B cell (primary cell): ENCODE measurements at regions not wholly inside any gene's neighbourhood (a gene's known extent, or its start where the extent isn't known, plus 50 kb on each side); places are given as distances from the start of the nearest gene placed in this dataset.
"Not testable (repeated sequence)": the region's sequence is repeated elsewhere in the genome, so short reads cannot be mapped to it uniquely, and the experiment has no call there.

Experiments used
- ATAC-seq: fragments of 200-7000 bp; cut with Tn5 transposase; one replicate; pipeline ENCODE4 v1.10.0; 2021; ENCODE audit warnings: low read depth, mild to moderate bottlenecking, moderate number of reproducible peaks, moderate library complexity
- CTCF ChIA-PET: fragments of 350-600 bp; sonication (Branson Sonifier 250); formaldehyde crosslinking; loops from one replicate; lab custom pipeline; 2021; ENCODE audit warnings: antibody characterized with exemption, inconsistent platforms; lab: Charles Lee
- POLR2A ChIA-PET: fragments of 350-600 bp; sonication (Branson Sonifier 250); formaldehyde crosslinking; loops from one replicate; lab custom pipeline; 2021; ENCODE audit warnings: antibody characterized with exemption; lab: Charles Lee
- DNase-seq: peaks from one replicate; pipeline ENCODE4 v3.0.0; 2013
- H2AFZ ChIP-seq: 2 replicates; pipeline ENCODE4 v1.6.1; 2012; ENCODE audit warnings: mild to moderate bottlenecking, low read depth, low read length; ENCODE audit not compliant: insufficient read depth, poor library complexity, severe bottlenecking
- H3K27ac ChIP-seq, 2 donors: 1 replicate in 1 of 2; 2 replicates in 1 of 2; pipeline ENCODE4 v1.5.1; 2012 to 2013; ENCODE audit warnings: low read length in 2 of 2, mild to moderate bottlenecking in 2 of 2, moderate library complexity in 1 of 2
- H3K27me3 ChIP-seq, 4 experiments: fragments of 200-600 bp in 1 of 4; sonication (generic) in 1 of 4; replicated peaks in 1 of 4; 1 replicate in 2 of 4; 2 replicates in 2 of 4; pipeline versions ENCODE4 v1.6.1 to v1.7.0; 2013 to 2016; ENCODE audit warnings: low read length in 3 of 4, mild to moderate bottlenecking in 2 of 4, mixed read lengths in 1 of 4, moderate library complexity in 1 of 4; ENCODE audit not compliant: insufficient read depth in 4 of 4, control insufficient read depth in 3 of 4; ENCODE audit errors: control extremely low read depth in 1 of 4
- H3K36me3 ChIP-seq, 2 experiments: replicated peaks in 1 of 2; 1 replicate in 1 of 2; 2 replicates in 1 of 2; pipeline versions ENCODE4 v1.6.1 to v1.7.1; 2013; ENCODE audit warnings: low read length in 1 of 2; ENCODE audit not compliant: insufficient read depth in 2 of 2, control insufficient read depth in 1 of 2; ENCODE audit errors: control extremely low read depth in 1 of 2, extremely low read depth in 1 of 2
- H3K4me1 ChIP-seq, 2 donors: fragments of 200-600 bp in 1 of 2; sonication (generic) in 1 of 2; 1 replicate in 1 of 2; 2 replicates in 1 of 2; pipeline versions ENCODE4 v1.5.1 to v1.6.1; 2013 to 2017; ENCODE audit warnings: low read length in 2 of 2; ENCODE audit not compliant: control insufficient read depth in 2 of 2, insufficient read depth in 2 of 2
- H3K4me2 ChIP-seq: replicated peaks from 2 replicates; pipeline ENCODE3; 2012; ENCODE audit warnings: mild to moderate bottlenecking, low read depth, low read length; ENCODE audit not compliant: poor library complexity, severe bottlenecking
- H3K4me3 ChIP-seq, 5 experiments: fragments of 200-600 bp in 1 of 5; sonication (generic) in 1 of 5; 1 replicate in 3 of 5; 2 replicates in 2 of 5; pipeline versions ENCODE4 v1.5.1 to v1.7.0; 2011 to 2016; ENCODE audit warnings: low read length in 4 of 5, mild to moderate bottlenecking in 4 of 5, low read depth in 2 of 5, control low read depth in 1 of 5, moderate library complexity in 1 of 5; ENCODE audit not compliant: insufficient read depth in 1 of 5; ENCODE audit errors: control extremely low read depth in 1 of 5, extremely low read depth in 1 of 5
- H3K79me2 ChIP-seq: fragments of 200-600 bp; sonication (generic); one replicate; pipeline ENCODE4 v1.6.0; 2016; ENCODE audit warnings: low read length; ENCODE audit not compliant: control insufficient read depth, insufficient read depth
- H3K9ac ChIP-seq: fragments of 200-600 bp; sonication (generic); 2 replicates; pipeline ENCODE4 v1.6.1; 2017; ENCODE audit warnings: mild to moderate bottlenecking, low read length, moderate library complexity
- H3K9me3 ChIP-seq, 3 donors: one replicate each; pipeline versions ENCODE4 v1.6.1 to v1.7.1; 2013; ENCODE audit warnings: low read length in 2 of 3; ENCODE audit not compliant: control insufficient read depth in 2 of 3, insufficient read depth in 1 of 3; ENCODE audit errors: control extremely low read depth in 1 of 3
- H4K20me1 ChIP-seq: 2 replicates; pipeline ENCODE4 v1.6.0; 2012; ENCODE audit warnings: mild to moderate bottlenecking, low read length; ENCODE audit not compliant: insufficient read depth, control insufficient read depth, poor library complexity, severe bottlenecking
- H3K27ac Mint-ChIP-seq: one replicate; pipeline ENCODE4 v1.8.0; 2021; ENCODE audit warnings: mixed read lengths
- H3K27me3 Mint-ChIP-seq: one replicate; pipeline ENCODE4 v1.8.0; 2021; ENCODE audit warnings: mixed read lengths
- H3K4me1 Mint-ChIP-seq: one replicate; pipeline ENCODE4 v1.8.0; 2021; ENCODE audit warnings: mixed read lengths
- H3K4me3 Mint-ChIP-seq: one replicate; pipeline ENCODE4 v1.8.0; 2021; ENCODE audit warnings: mixed read lengths
- H3K9me3 Mint-ChIP-seq: one replicate; pipeline ENCODE4 v1.8.0; 2022; ENCODE audit warnings: mixed read lengths; ENCODE audit not compliant: insufficient read depth
- CTCF ChIP-seq: fragments of 200-600 bp; IDR thresholded peaks from one replicate; pipeline ENCODE4 v1.8.0; 2022; ENCODE audit warnings: antibody characterized with exemption, mild to moderate bottlenecking
- EZH2 ChIP-seq: IDR thresholded peaks from 2 replicates; pipeline ENCODE4 v1.6.1; 2012; ENCODE audit warnings: borderline replicate concordance, low read depth, mild to moderate bottlenecking, moderate library complexity, low read length; ENCODE audit not compliant: insufficient read depth, poor library complexity, severe bottlenecking
- WGBS: methylation state at CpG from one replicate; pipeline ENCODE4 v1.1.5; 2013; ENCODE audit warnings: missing lambda C conversion rate; ENCODE audit not compliant: insufficient coverage; 5-methylcytosine and 5-hydroxymethylcytosine counted together
- intact Hi-C: fragments of 100-400 bp; cut with micrococcal nuclease; formaldehyde crosslinking; loops from one replicate; pipeline ENCODE4 v1.10.0; 2022

- Histone ChIP-seq H3K9ac (no peak overlapping the region), H3K4me1 (no peaks in the 10 kb centered on the region), H3K9me3 (no peaks in the 10 kb centered on the region), H4K20me1 (no peaks in the 10 kb centered on the region), H3K79me2 (no peaks in the 10 kb centered on the region), H3K36me3 (no peaks in the 10 kb centered on the region), H3K27me3 (no peaks in the 10 kb centered on the region), H2AFZ (no peak overlapping the region), H3K4me3 (no peak overlapping the region), H3K4me2 (no peak overlapping the region), H3K27ac (no peak overlapping the region)
- DNase-seq, result no peak
- TF ChIP-seq EZH2 (no peak), CTCF (no peak)
- Mint-ChIP-seq H3K27me3 (no peaks in the 10 kb centered on the region), H3K9me3 (peaks cover 2% of the 10 kb centered on the region), H3K27ac (no peak overlapping the region), H3K4me1 (no peaks in the 10 kb centered on the region), H3K4me3 (no peak overlapping the region)
- no peak for ATAC-seq
- ChIA-PET CTCF (no interaction called here), POLR2A (no interaction called here)
- 100% methylated on average over 1 of the region's 2 CpGs for WGBS
- intact Hi-C loops, result no loop called here
Observed at GRCh38 chr11:104678408-104678807, 219.9 kb downstream of the CASP12 start.

GRCh38 chr11:104677069-104677468 is 221.2 kb downstream of the CASP12 start:
- H3K27me3 ChIP-seq, POLR2A ChIA-PET, H3K4me1 Mint-ChIP-seq, H3K9me3 Mint-ChIP-seq, H3K9ac ChIP-seq, H3K4me1 ChIP-seq, ATAC-seq, H3K4me3 Mint-ChIP-seq, intact Hi-C loops, H4K20me1 ChIP-seq, H3K36me3 ChIP-seq, H3K9me3 ChIP-seq, H3K27me3 Mint-ChIP-seq, H3K4me3 ChIP-seq, H3K79me2 ChIP-seq, H3K4me2 ChIP-seq, H2AFZ ChIP-seq, H3K27ac Mint-ChIP-seq, H3K27ac ChIP-seq, CTCF ChIA-PET, DNase-seq: not testable (repeated sequence)
- no CpG with 5 or more reads among the region's 3 CpGs for WGBS
